HCT116 (cell line): ENCODE measurements at regions not wholly inside any gene's neighbourhood (a gene's known extent, or its start where the extent isn't known, plus 50 kb on each side); places are given as distances from the start of the nearest gene placed in this dataset.

ENCODE experiments used
- CEBPB ChIP-seq: IDR thresholded peaks from 2 replicates; pipeline ENCODE4 v1.6.1; 2012; ENCODE audit warnings: low read depth
- CTCF ChIP-seq, 3 experiments: fragments of 200-600 bp in 1 of 3; sonication (generic) in 1 of 3; IDR thresholded peaks in 2 of 3; conservative IDR thresholded peaks in 1 of 3; 2 replicates each; pipeline ENCODE4 v1.5.1; 2012 to 2017; ENCODE audit warnings: low read depth in 2 of 3, low read length in 2 of 3, antibody characterized with exemption in 1 of 3, borderline replicate concordance in 1 of 3, control low read depth in 1 of 3, mild to moderate bottlenecking in 1 of 3, mixed read lengths in 1 of 3, mixed run types in 1 of 3, moderate library complexity in 1 of 3; ENCODE audit not compliant: insufficient read depth in 1 of 3
- EZH2 ChIP-seq: fragments of 200-600 bp; sonication (generic); IDR thresholded peaks from 2 replicates; pipeline ENCODE4 v1.6.1; 2017; ENCODE audit warnings: antibody characterized with exemption, mixed run types
- EZH2phosphoT487 ChIP-seq: fragments of 200-600 bp; IDR thresholded peaks from 2 replicates; pipeline ENCODE4 v1.6.1; 2018; ENCODE audit warnings: antibody characterized with exemption, borderline replicate concordance
- JUND ChIP-seq: IDR thresholded peaks from 2 replicates; pipeline ENCODE4 v1.6.1; 2012
- MAX ChIP-seq: IDR thresholded peaks from 2 replicates; pipeline ENCODE4 v1.6.1; 2012
- POLR2A ChIP-seq: IDR thresholded peaks from 2 replicates; pipeline ENCODE4 v1.7.0; 2011; ENCODE audit warnings: borderline replicate concordance; ENCODE audit not compliant: insufficient read depth, insufficient read length; ENCODE audit errors: extremely low read depth
- POLR2AphosphoS5 ChIP-seq: IDR thresholded peaks from 2 replicates; pipeline ENCODE4 v1.6.1; 2011; ENCODE audit warnings: mild to moderate bottlenecking, low read depth, low read length, moderate library complexity
- REST ChIP-seq: IDR thresholded peaks from 2 replicates; pipeline ENCODE4 v1.6.1; 2012; ENCODE audit warnings: low read depth
- SIN3A ChIP-seq: IDR thresholded peaks from 2 replicates; pipeline ENCODE4 v1.6.1; 2012; ENCODE audit warnings: low read depth
- SP1 ChIP-seq: IDR thresholded peaks from 2 replicates; pipeline ENCODE4 v1.6.1; 2012; ENCODE audit warnings: low read depth
- ZBTB33 ChIP-seq: IDR thresholded peaks from 2 replicates; pipeline ENCODE4 v1.6.1; 2011; ENCODE audit warnings: mild to moderate bottlenecking, low read length, moderate library complexity; ENCODE audit not compliant: insufficient replicate concordance; ENCODE audit errors: extremely low read depth
- ZNF274 ChIP-seq: fragments of 200-500 bp; sonication (Bioruptor generic); IDR thresholded peaks from 2 replicates; pipeline ENCODE4 v1.6.1; 2014; ENCODE audit warnings: mild to moderate bottlenecking, low read depth, low read length, inconsistent platforms

- TF ChIP-seq CTCF (IDR thresholded peaks at IDR 0.05 in 2 of 3, conservative IDR thresholded peaks at IDR 0.05 in 1 of 3; ENCODE audit: borderline replicate concordance in 1 of 3, insufficient read depth in 1 of 3, low read depth in 2 of 3, low read length in 2 of 3) (no peak), SP1 (no peak), EZH2 (no peak), ZBTB33 (no peak), JUND (no peak), REST (no peak), POLR2A (no peak), CEBPB (no peak), SIN3A (no peak), POLR2AphosphoS5 (no peak), ZNF274 (no peak), MAX (no peak), EZH2phosphoT487 (no peak)
Measured at GRCh38 chr18:53747210-53747609, 477.3 kb downstream of the MBD2 start.
